MCF 10A (cell line): ENCODE measurements at regions not wholly inside any gene's neighbourhood (a gene's known extent, or its start where the extent isn't known, plus 50 kb on each side); places are given as distances from the start of the nearest gene placed in this dataset.
A peak's percentile ranks its signal among the peaks of the same experiment; 100 is the strongest.

Experiments
- BruUV-seq: library from RNA; stranded (reverse); fragments of 400-500 nt; replicated peaks from 2 replicates; lab custom pipeline; 2021; lab: Mats Ljungman, UMichigan
- CTCF ChIA-PET: fragments of 300-600 bp; sonication (Branson Sonifier 250); formaldehyde crosslinking; extraction: SDS; loops from one replicate; lab custom pipeline; 2021; ENCODE audit warnings: antibody characterized with exemption, inconsistent platforms; lab: Yijun Ruan, JAX
- POLR2A ChIA-PET: fragments of 300-600, 350-650 bp; sonication (Branson Sonifier 250); formaldehyde crosslinking; extraction: SDS; loops from one replicate; lab custom pipeline; 2020; ENCODE audit warnings: antibody characterized with exemption, inconsistent platforms; lab: Yijun Ruan, JAX
- DNase-seq: peaks from one replicate; pipeline ENCODE4 v3.0.0-alpha.2; 2018; ENCODE audit not compliant: unreplicated experiment
- H3K27ac Mint-ChIP-seq: one replicate; pipeline ENCODE4 v1.8.0; 2022; ENCODE audit warnings: mild to moderate bottlenecking, low read depth, mixed read lengths; ENCODE audit not compliant: unreplicated experiment
- H3K27me3 Mint-ChIP-seq: one replicate; pipeline ENCODE4 v1.8.0; 2022; ENCODE audit warnings: mixed read lengths; ENCODE audit not compliant: insufficient read depth, unreplicated experiment
- H3K36me3 Mint-ChIP-seq: one replicate; pipeline ENCODE4 v1.8.0; 2022; ENCODE audit warnings: mild to moderate bottlenecking, moderate library complexity, mixed read lengths; ENCODE audit not compliant: insufficient read depth, unreplicated experiment
- H3K4me1 Mint-ChIP-seq: one replicate; pipeline ENCODE4 v1.8.0; 2022; ENCODE audit warnings: mixed read lengths; ENCODE audit not compliant: insufficient read depth, unreplicated experiment
- H3K4me3 Mint-ChIP-seq: one replicate; pipeline ENCODE4 v1.8.0; 2022; ENCODE audit warnings: mild to moderate bottlenecking, moderate library complexity, mixed read lengths; ENCODE audit not compliant: unreplicated experiment
- H3K9me3 Mint-ChIP-seq: one replicate; pipeline ENCODE4 v1.8.0; 2022; ENCODE audit warnings: mixed read lengths; ENCODE audit not compliant: unreplicated experiment
- CTCF ChIP-seq: fragments of 200-600 bp; IDR thresholded peaks from one replicate; pipeline ENCODE4 v1.8.0; 2022; ENCODE audit warnings: antibody characterized with exemption, mild to moderate bottlenecking; ENCODE audit not compliant: unreplicated experiment
- intact Hi-C: fragments of 100-400 bp; cut with micrococcal nuclease; formaldehyde crosslinking; loops from 2 replicates; pipeline ENCODE4 v1.14.1; 2022

- POLR2A ChIA-PET: interaction anchor here (0.6 kb wide), 2 partner anchors 17 to 44 kb away, joined by 4 to 6 read pairs; no protein-coding TSS in a partner anchor
- CTCF ChIA-PET: interaction anchor here (0.6 kb wide), 1 partner anchor 290 kb away, joined by 3 read pairs; no protein-coding TSS in a partner anchor
- intact Hi-C loops: no loop called here
- Mint-ChIP-seq H3K9me3 (no peaks in the 10 kb centered on the region), H3K4me3 (no peak overlapping the region), H3K27me3 (no peaks in the 10 kb centered on the region), H3K27ac (no peak overlapping the region), H3K4me1 (no peaks in the 10 kb centered on the region), H3K36me3 (no peaks in the 10 kb centered on the region)
- no TSS peak for BruUV-seq
- no peak for DNase-seq
- no peak for TF ChIP-seq CTCF
Observed at GRCh38 chr6:9563568-9563967, 851.3 kb downstream of the TFAP2A start.

DNA sequence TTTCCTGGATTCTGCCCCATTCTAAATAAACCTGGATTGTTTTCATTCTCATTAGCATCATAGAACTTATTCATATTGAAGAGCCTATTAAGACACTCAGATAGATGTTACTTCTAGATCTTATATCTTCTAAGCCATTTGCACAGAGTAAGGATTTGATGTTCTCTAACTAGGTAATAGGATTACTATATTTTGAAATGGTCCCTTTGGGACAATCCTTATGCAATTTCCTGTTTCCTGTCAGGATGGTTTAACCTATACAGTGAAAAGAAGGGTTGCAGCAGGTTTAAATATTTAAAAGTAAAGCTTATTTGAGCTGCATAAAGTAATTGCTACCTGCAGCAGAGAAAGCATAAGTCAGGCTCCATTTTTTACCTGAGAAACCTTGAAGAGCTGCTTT is 860.1 kb downstream of the TFAP2A start:
- CTCF ChIA-PET: no interaction called here
- Mint-ChIP-seq H3K36me3 (no peaks in the 10 kb centered on the region), H3K4me1 (no peaks in the 10 kb centered on the region), H3K9me3 (peaks cover 19% of the 10 kb centered on the region), H3K27ac (no peak overlapping the region), H3K27me3 (no peaks in the 10 kb centered on the region), H3K4me3 (no peak overlapping the region)
- POLR2A ChIA-PET: no interaction called here
- no peak for TF ChIP-seq CTCF
- intact Hi-C loops: no loop called here
- no peak for DNase-seq
- no TSS peak for BruUV-seq

- POLR2A ChIA-PET: interaction anchor here (0.5 kb wide), 1 partner anchor 148 kb away, joined by 3 read pairs; no protein-coding TSS in a partner anchor
- TF ChIP-seq CTCF: no peak
- H3K4me1 Mint-ChIP-seq: no peaks in the 10 kb centered on the region
- no TSS peak for BruUV-seq
- no peaks in the 10 kb centered on the region for H3K36me3 Mint-ChIP-seq
- no peaks in the 10 kb centered on the region for H3K27me3 Mint-ChIP-seq
- intact Hi-C loops: no loop called here
- no peak overlapping the region for H3K27ac Mint-ChIP-seq
- CTCF ChIA-PET: interaction anchor here (0.6 kb wide), 1 partner anchor 830 kb away, joined by 3 read pairs; no protein-coding TSS in a partner anchor
- no peak for DNase-seq
- peaks cover 19% of the 10 kb centered on the region for H3K9me3 Mint-ChIP-seq
- no peak overlapping the region for H3K4me3 Mint-ChIP-seq
Observed at GRCh38 chr6:9554323-9554722, 860.6 kb downstream of the TFAP2A start.

GRCh38 chr6:9553002-9553401 is 861.9 kb downstream of the TFAP2A start:
- DNase-seq: peak; percentile 6
- ChIA-PET CTCF (no interaction called here), POLR2A (no interaction called here)
- TF ChIP-seq CTCF: no peak
- Mint-ChIP-seq H3K27me3 (no peaks in the 10 kb centered on the region), H3K4me1 (no peaks in the 10 kb centered on the region), H3K4me3 (no peak overlapping the region), H3K9me3 (peaks cover 19% of the 10 kb centered on the region), H3K36me3 (no peaks in the 10 kb centered on the region), H3K27ac (no peak overlapping the region)
- intact Hi-C loops: no loop called here
- BruUV-seq: no TSS peak
